HG03342 (cell line): ENCODE measurements at regions not wholly inside any gene's neighbourhood (a gene's known extent, or its start where the extent isn't known, plus 50 kb on each side); places are given as distances from the start of the nearest gene placed in this dataset.
"Not testable (repeated sequence)": the region's sequence is repeated elsewhere in the genome, so short reads cannot be mapped to it uniquely, and the experiment has no call there.

Experiments used
- ATAC-seq: cut with Tn5 transposase; IDR thresholded peaks from one replicate; pipeline ENCODE4 v1.9.1; 2021; ENCODE audit warnings: mild to moderate bottlenecking, moderate library complexity; ENCODE audit not compliant: unreplicated experiment

- ATAC-seq: no peak
These were observed 1341.5 kb downstream of the BRD1 start for GRCh38 chr22:48486134-48486532.

DNA sequence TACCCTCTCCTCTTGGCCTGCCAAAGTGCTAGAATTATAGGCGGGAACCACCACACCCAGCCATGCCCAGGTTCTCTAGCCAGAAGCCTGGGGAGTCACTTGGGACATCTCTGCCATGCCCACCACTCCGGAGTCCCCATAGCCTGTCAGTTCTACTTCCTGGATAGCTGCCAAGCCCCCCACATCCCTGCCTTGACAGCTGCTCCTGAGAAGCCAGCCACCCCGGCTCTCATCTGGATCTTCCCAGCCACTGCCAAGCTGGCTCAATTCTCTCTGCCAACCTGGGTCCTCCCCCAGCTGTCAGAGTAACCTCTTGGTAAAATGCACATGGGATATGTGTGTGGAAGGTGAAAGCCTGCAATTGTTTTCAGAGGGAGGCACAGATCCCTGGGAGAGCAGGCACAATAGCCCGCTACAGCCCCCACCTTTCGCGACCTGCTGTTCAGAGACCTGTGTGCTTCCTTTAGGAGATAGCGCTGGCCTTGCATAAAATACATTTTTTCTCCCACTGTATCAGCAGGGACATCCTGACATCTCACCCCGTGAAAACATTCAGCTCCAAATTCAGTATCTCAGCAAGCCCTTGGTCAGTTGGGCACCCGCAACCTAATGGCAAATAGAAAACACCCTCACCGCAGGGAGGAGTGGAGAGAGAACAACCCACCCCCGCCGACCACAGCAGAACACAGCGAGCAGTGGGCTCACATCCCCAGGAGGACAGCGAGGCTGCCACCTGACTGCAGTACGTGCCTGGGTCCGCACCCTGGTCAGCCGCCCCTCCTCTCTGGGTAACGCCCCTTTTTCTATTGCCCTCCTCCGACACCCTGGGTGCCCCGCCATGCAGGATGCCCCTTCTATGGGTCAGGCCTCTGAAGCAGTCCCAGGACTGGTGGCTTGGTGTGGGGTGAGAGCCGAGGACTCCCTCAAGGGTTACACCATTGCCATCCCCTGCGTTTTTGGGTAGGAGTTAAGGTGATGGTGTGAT, 1342.2 kb downstream of the BRD1 start:
- ATAC-seq: no peak

DNA sequence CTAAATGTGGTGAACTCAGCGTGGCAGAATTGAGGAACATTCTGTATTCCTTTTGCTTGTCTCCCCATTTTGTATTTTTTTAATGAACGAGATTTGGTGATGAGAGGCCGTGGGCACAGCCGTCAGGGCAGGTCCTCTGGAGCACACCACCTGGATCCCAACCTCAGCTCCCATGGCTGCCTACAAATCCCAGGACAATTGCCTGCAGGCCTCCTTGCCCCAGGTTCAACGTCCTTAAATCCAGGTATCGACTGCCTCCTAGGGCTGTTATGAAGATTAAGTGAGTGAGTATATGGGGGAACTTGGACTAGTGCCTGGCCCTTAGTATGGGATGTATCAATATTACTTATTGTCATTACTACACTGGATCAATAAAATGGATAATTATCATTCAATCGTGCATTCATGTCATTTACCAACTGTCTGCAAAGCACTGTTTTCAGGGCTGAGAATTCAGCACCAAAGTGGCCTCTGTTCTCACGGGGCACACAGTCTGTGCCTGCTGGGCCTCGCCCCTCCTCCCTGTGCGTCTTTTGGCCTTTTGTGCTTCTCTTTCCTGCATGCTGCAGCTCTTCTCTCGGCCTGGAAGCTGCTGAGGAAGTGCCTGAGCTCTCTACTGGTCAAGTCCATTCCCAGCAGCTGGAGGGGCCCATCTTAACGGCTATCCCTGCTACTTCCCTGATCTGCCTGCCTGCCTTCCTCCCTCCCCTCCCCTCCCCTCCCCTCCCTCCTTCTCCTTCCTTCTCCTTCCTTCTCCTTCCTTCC, 1343.7 kb downstream of the BRD1 start:
- ATAC-seq: no peak

GRCh38 chr22:48482771-48483170, 1344.9 kb downstream of the BRD1 start:
- ATAC-seq: no peak

DNA sequence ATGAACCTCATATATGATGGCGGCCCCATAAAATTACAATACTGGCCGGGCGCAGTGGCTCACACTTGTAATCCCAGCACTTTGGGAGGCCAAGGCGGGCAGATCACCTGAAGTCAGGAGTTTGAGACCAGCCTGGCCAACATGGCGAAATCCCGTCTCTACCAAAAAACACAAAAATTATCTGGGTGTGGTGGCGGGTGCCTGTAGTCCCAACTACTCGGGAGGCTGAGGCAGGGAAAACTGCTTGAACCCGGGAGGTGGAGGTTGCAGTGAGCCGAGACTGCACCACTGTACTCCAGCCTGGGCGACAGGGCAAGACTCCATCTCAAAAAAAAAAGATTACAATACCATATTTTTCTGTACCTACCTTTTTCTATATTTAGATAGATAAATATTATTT, 1345.5 kb downstream of the BRD1 start:
- ATAC-seq: not testable (repeated sequence)

- no peak for ATAC-seq
These were observed 1345.9 kb downstream of the BRD1 start for GRCh38 chr22:48481748-48482147.

- ATAC-seq: no peak
These were observed 1349.0 kb downstream of the BRD1 start for GRCh38 chr22:48478529-48479265.

GRCh38 chr22:48478124-48478523, 1349.5 kb downstream of the BRD1 start:
- no peak for ATAC-seq

DNA sequence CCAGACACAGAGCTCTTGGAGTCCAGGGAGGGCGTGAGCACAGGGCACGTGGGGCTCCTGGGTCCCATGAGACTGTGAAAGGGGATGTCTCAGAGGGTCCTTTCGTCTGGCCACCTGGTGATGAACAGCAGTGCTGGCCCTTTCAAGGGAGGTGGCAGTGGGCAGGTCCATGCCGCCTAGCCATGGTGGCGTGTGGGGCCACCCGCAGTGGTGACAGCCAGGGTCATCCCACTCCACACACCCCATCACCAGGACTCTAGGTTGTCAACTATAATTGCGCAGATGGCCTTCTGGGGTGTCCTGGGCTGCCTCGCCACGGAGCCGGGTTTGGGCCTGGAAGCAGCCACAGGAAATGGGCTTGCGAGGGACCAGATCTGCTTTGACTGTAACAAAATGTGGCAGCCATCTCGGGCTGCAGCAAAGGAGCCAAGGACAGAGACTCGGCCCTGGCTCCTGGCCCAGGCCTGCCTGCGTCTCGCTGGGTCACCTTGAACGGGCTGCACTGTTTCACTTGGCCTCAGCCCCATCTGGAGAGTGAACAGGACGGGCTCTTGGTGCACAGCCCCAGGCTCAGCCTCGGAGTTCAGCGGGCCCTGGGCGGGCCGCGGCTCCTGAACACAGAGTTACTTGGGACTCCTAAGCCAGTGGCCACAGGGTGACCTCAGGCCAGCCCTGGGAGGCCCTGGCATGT, 1350.5 kb downstream of the BRD1 start:
- no peak for ATAC-seq

DNA sequence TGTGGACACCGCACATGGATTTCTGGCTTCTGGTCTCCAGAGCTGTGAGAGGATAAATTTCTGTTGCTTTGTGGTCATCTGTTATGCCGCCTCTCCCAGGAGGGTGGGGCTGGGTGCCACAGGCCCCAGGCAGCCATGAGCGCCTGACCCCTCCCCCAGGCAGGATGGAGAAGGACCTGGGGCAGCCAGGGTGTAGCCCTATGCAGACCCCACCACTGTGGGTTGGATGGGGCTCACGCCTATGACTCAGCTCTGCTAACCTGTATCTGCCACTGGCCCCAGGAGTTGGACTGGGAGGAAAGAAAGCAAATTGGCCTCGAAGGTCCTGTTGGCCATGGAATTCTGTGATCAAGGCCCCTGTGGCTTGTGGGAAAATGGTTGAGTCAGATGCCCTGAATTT, 1351.1 kb downstream of the BRD1 start:
- ATAC-seq: no peak

DNA sequence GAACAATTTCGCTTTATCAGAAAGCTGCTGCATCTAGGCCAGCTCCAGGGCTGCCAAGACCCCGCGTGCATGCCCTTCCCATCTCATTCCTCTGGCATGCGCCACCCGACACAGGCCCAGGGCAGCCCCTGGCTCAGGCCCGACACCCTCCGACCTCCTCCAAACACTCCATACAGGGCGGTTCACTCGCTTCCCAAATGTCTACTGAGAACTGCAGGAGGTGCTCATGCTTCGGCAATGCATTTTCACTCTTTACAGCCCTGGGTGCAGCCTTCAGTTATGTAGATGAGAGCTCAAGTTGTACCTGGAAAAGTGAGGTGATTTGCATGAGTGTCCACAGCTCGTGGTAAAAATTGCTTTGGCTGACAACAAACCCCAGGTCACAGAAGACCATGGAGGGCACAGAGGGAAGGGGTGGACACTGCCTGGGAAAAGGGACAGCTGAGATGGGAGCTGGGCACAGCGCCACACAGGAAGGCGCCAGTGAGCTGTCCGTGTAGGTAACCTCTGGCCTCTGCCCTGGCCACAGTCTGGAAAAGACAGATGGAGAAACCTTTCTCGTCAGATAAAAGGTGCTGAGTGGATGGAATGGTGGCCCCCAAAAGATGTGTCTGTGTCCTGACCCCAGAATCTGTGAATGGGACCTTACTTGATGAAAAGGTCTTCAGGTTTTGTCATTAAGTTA, 1351.9 kb downstream of the BRD1 start:
- ATAC-seq: no peak

- no peak for ATAC-seq
These were observed 1352.8 kb downstream of the BRD1 start for GRCh38 chr22:48474881-48475280.

GRCh38 chr22:48473202-48473601, 1354.5 kb downstream of the BRD1 start:
- ATAC-seq: no peak

DNA sequence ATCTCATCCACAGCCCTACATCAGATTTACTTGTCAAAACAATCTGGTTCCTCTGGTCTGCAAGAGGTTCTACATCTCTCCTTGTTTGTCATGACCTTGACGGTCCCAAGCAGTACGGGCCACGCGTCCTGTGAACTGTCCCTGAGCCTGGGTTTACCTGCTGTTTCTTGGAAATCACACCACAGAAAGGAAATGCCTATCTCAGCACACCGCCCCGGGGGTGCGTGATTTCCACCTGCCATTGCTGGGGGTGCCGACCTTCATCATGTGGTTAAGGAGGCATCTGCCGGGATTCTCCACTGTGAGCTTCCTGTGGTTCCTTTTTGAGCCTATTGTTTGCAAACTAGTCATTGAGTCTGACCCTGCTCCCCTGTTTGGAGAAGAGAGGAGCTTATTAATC, 1363.4 kb downstream of the BRD1 start:
- no peak for ATAC-seq

GRCh38 chr22:48459859-48460823, 1367.5 kb downstream of the BRD1 start:
- no peak for ATAC-seq

GRCh38 chr22:48459259-48459658, 1368.4 kb downstream of the BRD1 start:
- no peak for ATAC-seq

- no peak for ATAC-seq
These were observed 1371.2 kb downstream of the BRD1 start for GRCh38 chr22:48456449-48456848.

DNA sequence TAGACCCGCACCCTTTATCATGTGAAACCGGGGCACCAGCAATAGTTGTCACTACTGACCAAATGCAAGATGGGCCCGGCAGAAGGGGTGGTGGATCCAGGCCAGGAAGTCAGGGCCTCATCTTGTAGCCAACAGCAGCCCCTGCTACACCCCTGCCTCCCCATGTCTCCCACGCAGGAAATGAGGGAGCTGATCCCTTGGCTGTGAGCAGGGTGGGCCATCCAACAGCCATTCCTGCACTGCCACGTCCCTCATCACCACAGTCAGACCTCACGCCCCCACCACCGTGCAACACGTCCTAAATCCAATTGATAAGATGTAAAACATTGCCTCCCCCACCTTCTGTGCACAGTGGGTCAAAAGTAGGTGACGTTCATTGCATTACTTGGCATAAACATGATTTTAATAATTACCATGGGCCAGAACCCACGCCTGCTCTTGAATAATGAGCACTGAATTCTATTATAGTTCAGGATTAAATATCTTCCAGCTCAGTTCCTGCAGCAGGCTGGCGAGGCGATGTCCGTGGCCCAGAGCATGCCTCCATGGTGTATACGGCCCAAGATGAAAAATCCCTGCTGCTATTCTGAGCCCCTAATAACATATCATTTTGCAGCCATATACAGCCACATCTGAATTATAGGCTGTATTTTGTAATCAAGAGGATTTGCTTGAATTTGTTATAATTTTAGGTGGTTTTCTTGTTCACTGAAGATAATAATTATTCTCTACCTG, 1373.8 kb downstream of the BRD1 start:
- ATAC-seq: no peak
